Inflammatory macrophage treated with lipopolysaccharide for 4 hours (primary cell): ENCODE measurements at regions not wholly inside any gene's neighbourhood (a gene's known extent, or its start where the extent isn't known, plus 50 kb on each side); places are given as distances from the start of the nearest gene placed in this dataset.

Experiments used
- DNase-seq: peaks from one replicate; pipeline ENCODE4 v3.0.0-alpha.2; 2020

GRCh38 chr3:43177085-43177484 is 71.2 kb upstream of the POMGNT2 start:
- DNase-seq = no peak

GRCh38 chr3:43176666-43177065 is 70.8 kb upstream of the POMGNT2 start:
- no peak for DNase-seq

DNA sequence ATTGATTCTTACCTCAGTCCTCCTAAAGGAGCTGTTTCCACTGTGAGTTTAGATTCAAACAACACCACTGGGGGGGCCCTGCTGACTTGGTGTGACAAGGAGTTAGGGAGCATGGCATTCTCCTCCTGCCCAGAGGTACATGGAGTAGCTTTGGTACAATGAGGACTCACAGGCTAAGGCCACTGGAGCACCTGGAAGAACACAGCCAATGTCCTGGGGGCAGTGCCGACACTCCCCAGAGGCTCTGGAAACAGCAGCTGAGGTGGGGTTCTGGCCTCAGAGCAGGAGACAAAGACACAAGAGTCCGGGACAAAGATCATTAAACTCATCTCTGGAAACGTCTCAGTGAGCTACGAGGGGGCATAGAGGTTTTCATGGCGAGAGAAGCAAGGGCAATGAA is 69.7 kb upstream of the POMGNT2 start:
- no peak for DNase-seq

DNA sequence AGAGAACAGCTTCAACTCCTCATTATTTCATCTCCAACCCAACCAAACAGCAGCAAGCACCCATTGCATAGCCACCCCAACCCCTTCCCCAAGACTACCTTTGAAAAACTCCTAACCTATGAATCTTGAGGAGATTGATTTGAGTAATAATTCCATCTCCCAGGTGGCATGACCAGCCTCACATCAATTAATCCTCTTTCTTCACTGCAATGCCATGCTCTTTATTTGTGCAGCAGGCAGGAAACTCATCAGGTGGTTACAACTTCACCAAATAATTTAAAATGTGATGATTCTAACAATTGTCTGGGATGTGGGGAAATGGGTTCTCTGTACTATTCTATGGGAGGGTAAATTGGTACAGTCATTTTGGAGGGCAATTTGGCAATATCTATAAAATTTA is 68.1 kb upstream of the POMGNT2 start:
- no peak for DNase-seq

DNA sequence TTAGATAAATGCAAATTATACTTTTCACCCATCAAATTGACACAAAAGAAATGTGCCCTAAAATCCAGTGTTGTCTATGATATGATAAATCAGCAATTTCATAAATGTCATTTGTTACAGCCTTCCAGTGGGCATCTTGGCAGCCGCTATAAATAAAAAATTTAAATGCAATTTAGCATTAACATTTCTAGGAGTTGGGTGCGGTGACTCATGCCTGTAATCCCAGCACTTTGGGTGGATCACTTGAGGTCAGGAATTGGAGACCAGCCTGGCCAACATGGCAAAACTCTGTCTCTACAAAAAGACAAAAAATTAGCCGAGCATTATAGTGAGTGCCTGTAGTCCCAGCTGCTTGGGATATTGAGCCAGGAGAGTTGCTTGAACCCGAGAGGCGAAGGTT is 65.9 kb upstream of the POMGNT2 start:
- no peak for DNase-seq

- DNase-seq = no peak
Observed at GRCh38 chr3:43170553-43170952, 64.7 kb upstream of the POMGNT2 start.

DNA sequence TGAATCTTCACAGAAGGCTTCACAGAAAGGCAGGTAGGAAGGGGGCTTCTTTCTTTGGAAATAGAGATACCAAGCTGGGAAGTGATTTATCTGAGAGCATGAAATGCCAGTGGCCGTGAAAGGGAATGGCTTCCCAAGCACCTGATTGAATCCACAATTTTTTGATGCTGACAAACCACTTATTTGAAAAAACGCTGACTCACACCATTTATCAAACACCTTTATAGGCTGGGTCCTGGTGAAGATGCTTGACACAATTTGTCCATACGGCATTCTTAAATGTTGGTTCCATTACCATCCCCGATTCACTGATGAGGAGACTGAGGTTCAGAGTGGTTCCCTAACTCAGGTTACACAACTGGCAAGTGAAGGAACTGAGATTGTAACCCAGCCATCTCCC is 64.1 kb upstream of the POMGNT2 start:
- no peak for DNase-seq

DNA sequence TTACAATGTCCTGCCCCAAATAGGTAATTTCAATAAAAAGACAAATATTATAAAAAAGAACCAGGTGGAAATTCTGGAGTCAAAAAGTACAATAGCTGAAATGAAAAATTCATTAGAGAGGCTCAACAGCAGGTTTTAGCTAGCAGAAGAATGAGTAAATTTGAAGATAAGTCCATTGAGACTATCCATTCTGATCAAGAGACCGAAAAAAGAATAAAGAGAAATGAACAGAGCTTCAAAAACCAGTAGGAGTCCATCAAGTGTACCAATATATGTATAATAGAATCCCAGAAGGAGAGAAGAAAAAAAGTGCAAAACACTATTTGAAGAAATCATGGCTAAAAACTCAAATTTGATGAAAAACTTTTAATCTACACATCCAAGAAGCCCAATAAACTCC is 60.5 kb upstream of the POMGNT2 start:
- DNase-seq = no peak

DNA sequence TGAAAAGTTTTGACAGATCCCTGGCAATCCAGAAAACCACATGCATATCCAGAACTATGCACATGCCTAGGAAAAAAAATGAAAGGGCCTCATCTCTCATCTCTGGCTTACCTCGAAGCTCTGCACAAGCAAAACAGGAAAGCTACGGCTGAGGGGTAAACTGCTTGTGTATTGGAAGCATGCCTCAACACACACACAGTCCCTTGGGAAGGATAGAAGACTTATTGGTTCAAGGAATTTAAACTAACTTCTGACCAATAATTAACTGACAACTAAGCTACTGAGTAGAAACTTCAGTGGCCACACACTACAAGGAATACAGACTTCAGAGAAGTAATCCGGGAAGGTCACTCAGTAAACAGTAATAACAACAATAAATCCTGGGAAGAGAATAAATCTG is 59.9 kb upstream of the POMGNT2 start:
- no peak for DNase-seq

DNA sequence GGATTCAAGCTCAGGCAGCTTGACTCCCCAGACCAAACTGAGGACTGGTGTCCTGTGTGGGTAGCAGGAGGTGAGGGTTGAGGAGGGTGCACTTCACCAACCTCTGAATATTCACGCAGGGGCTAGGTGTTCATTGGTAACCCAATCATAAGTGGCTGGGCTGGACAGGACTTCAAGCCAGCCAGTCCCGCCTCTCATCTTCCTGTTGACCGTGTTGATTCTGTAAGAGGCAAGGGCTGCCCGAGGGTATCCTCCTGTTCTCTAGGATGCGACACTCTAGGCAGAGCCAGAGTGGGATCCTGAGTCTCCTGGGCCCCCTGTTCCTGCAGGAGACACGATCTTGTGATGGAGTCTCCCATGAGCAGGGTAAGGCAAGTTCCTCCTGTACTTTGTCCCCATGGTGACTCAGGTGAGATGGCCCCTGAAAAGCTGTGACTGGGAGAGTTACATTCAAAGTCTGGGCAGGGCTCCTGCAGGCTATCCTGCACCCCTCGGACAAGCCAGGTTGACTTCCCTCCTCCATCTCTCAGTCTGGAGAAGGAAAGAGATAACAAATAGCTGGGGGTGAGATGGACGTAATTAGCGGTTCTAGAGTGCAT is 58.1 kb upstream of the POMGNT2 start:
- no peak for DNase-seq

- DNase-seq = peak; percentile 7
Observed at GRCh38 chr3:43162230-43163084, 56.6 kb upstream of the POMGNT2 start.

DNA sequence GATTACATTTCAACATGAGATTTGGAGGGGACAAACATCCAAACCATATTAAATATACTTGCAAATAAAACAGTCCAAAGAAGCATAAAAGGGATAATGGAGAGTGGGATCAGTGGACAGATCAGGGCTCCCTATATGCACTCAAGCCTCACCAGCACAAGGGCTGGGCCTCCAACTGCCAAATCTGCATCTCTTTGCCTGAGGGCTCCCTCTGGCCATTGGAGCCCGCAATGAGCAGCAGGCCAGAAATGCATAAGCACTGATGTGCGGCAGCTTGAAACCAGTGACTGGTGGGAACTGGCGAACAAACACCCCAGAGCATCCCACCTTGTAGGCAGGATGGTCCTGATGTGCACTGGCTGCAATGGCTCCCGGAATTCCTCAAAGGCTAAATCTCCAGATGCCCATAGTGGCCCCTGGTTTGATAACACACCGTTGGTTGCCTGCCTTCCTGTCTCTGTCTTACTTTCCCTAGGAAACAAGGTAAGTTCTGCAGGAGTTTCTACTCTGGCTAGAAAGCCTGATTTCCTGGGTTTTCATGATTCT is 55.9 kb upstream of the POMGNT2 start:
- no peak for DNase-seq

DNA sequence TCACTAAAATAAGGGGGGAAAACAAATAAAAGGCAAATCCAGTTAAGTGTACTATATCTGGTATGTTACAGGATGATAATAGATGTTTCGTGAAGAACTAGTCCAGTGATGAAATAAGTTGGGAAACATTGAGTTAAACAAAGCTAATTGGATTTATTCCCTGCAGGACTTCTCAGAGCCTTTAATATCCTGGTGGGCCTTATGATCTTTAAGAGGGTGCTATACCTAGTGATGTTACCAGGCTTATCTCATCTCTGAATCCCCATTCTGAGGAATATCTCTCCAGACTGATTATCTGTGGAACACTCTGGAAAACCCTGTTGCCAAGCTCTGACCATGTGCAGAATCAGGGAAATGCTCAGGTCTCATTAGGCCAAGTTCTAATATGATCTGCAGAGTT is 54.8 kb upstream of the POMGNT2 start:
- DNase-seq = no peak

- no peak for DNase-seq
Observed at GRCh38 chr3:43159876-43160255, 54.0 kb upstream of the POMGNT2 start.

- no peak for DNase-seq
Observed at GRCh38 chr3:43159131-43159875, 53.4 kb upstream of the POMGNT2 start.

DNA sequence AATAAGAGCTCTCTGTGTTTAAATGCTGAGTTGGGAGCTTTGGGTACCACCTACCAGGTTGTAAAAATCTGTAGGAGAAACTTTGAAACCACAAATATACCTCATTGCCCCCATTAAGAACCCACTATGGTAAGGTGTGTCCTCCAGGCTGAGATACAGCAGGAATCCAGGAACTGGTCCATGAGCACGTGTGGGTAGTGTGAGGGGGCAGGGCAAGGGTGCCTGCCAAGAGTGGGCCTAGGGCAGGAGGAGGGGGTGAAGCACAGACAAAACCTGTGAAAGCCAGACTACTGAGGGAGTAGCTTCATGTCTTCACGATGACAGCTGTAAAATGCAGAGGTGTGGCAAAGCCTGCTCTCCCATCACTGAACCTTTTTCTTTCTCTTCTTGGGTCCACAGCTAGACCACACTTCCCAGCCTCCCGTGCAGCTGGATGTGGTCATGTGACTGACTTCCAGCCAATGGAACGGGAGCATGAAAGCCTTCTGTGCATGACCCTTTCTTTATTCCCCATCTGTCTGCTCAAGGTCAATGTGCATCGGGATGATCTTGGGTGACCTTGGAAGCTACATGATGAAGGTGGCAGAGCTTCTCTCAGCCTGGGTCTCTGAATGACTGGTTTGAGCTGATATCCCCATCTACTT is 51.1 kb upstream of the POMGNT2 start:
- no peak for DNase-seq

GRCh38 chr3:43155464-43156121 is 49.7 kb upstream of the POMGNT2 start:
- DNase-seq = no peak
